HG03575 (cell line): ENCODE measurements at regions not wholly inside any gene's neighbourhood (a gene's known extent, or its start where the extent isn't known, plus 50 kb on each side); places are given as distances from the start of the nearest gene placed in this dataset.

ENCODE experiments used
- ATAC-seq: cut with Tn5 transposase; IDR thresholded peaks from one replicate; pipeline ENCODE4 v1.9.1; 2021; ENCODE audit not compliant: unreplicated experiment, insufficient number of reproducible peaks, low FRiP score; ENCODE audit errors: extremely low read depth

GRCh38 chr12:81874586-81874985, 115.4 kb upstream of the PPFIA2 start:
- no peak for ATAC-seq

GRCh38 chr12:81874166-81874565, 115.0 kb upstream of the PPFIA2 start:
- no peak for ATAC-seq

- ATAC-seq: no peak
Measured at GRCh38 chr12:81872400-81872799, 113.2 kb upstream of the PPFIA2 start.

GRCh38 chr12:81866081-81866480, 106.9 kb upstream of the PPFIA2 start:
- no peak for ATAC-seq

GRCh38 chr12:81863406-81863805, 104.3 kb upstream of the PPFIA2 start:
- no peak for ATAC-seq

- no peak for ATAC-seq
Measured at GRCh38 chr12:81859521-81859920, 100.4 kb upstream of the PPFIA2 start.

GRCh38 chr12:81843599-81843998, 84.4 kb upstream of the PPFIA2 start:
- ATAC-seq: no peak

GRCh38 chr12:81835783-81836182, 76.6 kb upstream of the PPFIA2 start:
- ATAC-seq: no peak

GRCh38 chr12:81819991-81820633, 61.0 kb upstream of the PPFIA2 start:
- ATAC-seq: no peak

GRCh38 chr12:81815611-81816010, 56.5 kb upstream of the PPFIA2 start:
- no peak for ATAC-seq

GRCh38 chr12:81811778-81812125, 52.6 kb upstream of the PPFIA2 start:
- no peak for ATAC-seq

- no peak for ATAC-seq
Measured at GRCh38 chr12:81811061-81811777, 52.1 kb upstream of the PPFIA2 start.

- ATAC-seq: peak; percentile 85
Measured at GRCh38 chr12:81809829-81810595, 50.9 kb upstream of the PPFIA2 start.

GRCh38 chr12:81809113-81809777, 50.1 kb upstream of the PPFIA2 start:
- ATAC-seq: no peak
